Neural progenitor cell (in vitro differentiated cells): ENCODE measurements at regions not wholly inside any gene's neighbourhood (a gene's known extent, or its start where the extent isn't known, plus 50 kb on each side); places are given as distances from the start of the nearest gene placed in this dataset.

Experiments used
- EZH2 ChIP-seq: fragments of 200-600 bp; sonication (generic); IDR thresholded peaks from 2 replicates; pipeline ENCODE4 v1.6.1; 2017; ENCODE audit warnings: antibody characterized with exemption, mild to moderate bottlenecking, moderate library complexity
- EZH2phosphoT487 ChIP-seq: fragments of 200-600 bp; sonication (generic); IDR thresholded peaks from 2 replicates; pipeline ENCODE4 v1.6.1; 2017; ENCODE audit warnings: antibody characterized with exemption
- TF ChIP-seq, protein P1 (sequence below): fragments of 200-600 bp; sonication (generic); IDR thresholded peaks from 2 replicates; pipeline ENCODE4 v1.5.1; 2017; ENCODE audit warnings: antibody characterized with exemption, mild to moderate bottlenecking

DNA sequence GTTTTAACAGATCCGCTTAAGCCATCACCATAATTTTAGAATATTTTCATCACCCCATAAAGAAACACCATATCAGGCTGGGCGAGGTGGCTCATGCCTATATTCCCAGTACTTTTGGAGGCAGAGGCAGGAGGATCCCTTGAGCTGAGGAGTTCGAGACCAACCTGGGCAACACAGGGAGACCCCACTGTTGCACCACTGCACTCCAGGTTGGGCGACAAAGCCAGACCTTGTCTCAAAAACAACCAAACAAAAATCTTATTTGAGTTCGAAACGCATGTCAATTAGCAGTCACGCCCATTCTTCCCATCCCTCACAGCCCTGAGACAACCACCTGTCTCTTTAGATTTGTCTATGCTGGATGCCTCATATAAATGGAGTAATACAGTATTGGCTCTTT is 119.9 kb downstream of the KLF13 start:
- TF ChIP-seq, protein P1, sequence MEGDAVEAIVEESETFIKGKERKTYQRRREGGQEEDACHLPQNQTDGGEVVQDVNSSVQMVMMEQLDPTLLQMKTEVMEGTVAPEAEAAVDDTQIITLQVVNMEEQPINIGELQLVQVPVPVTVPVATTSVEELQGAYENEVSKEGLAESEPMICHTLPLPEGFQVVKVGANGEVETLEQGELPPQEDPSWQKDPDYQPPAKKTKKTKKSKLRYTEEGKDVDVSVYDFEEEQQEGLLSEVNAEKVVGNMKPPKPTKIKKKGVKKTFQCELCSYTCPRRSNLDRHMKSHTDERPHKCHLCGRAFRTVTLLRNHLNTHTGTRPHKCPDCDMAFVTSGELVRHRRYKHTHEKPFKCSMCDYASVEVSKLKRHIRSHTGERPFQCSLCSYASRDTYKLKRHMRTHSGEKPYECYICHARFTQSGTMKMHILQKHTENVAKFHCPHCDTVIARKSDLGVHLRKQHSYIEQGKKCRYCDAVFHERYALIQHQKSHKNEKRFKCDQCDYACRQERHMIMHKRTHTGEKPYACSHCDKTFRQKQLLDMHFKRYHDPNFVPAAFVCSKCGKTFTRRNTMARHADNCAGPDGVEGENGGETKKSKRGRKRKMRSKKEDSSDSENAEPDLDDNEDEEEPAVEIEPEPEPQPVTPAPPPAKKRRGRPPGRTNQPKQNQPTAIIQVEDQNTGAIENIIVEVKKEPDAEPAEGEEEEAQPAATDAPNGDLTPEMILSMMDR: no peak
- no peak for TF ChIP-seq EZH2
- TF ChIP-seq EZH2phosphoT487: no peak
